Calu3 (cell line): ENCODE measurements at regions not wholly inside any gene's neighbourhood (a gene's known extent, or its start where the extent isn't known, plus 50 kb on each side); places are given as distances from the start of the nearest gene placed in this dataset.

Experiments used
- BruUV-seq: library from RNA; stranded (reverse); fragments of 400-500 nt; replicated peaks from 2 replicates; lab custom pipeline; 2021; lab: Mats Ljungman, UMichigan
- CTCF ChIA-PET: fragments of 300-600 bp; sonication (Branson Sonifier 250); formaldehyde crosslinking; loops from one replicate; lab custom pipeline; 2022; ENCODE audit warnings: antibody characterized with exemption; lab: Charles Lee
- DNase-seq: peaks from one replicate; pipeline ENCODE4 v3.0.0; 2022
- H3K27ac Mint-ChIP-seq: one replicate; pipeline ENCODE4 v1.8.0; 2022; ENCODE audit warnings: mixed read lengths; ENCODE audit not compliant: unreplicated experiment
- H3K27me3 Mint-ChIP-seq: one replicate; pipeline ENCODE4 v1.8.0; 2022; ENCODE audit warnings: mixed read lengths; ENCODE audit not compliant: unreplicated experiment
- H3K36me3 Mint-ChIP-seq: one replicate; pipeline ENCODE4 v1.8.0; 2022; ENCODE audit warnings: mild to moderate bottlenecking, moderate library complexity, mixed read lengths; ENCODE audit not compliant: insufficient read depth, unreplicated experiment
- H3K4me1 Mint-ChIP-seq: one replicate; pipeline ENCODE4 v1.8.0; 2022; ENCODE audit warnings: mild to moderate bottlenecking, low read depth, mixed read lengths; ENCODE audit not compliant: unreplicated experiment
- H3K4me3 Mint-ChIP-seq: one replicate; pipeline ENCODE4 v1.8.0; 2022; ENCODE audit warnings: mild to moderate bottlenecking, low read depth, moderate library complexity, mixed read lengths; ENCODE audit not compliant: unreplicated experiment
- H3K9me3 Mint-ChIP-seq: one replicate; pipeline ENCODE4 v1.8.0; 2022; ENCODE audit warnings: low read depth, mixed read lengths; ENCODE audit not compliant: unreplicated experiment
- CTCF ChIP-seq: fragments of 200-600 bp; IDR thresholded peaks from one replicate; pipeline ENCODE4 v1.8.0; 2022; ENCODE audit warnings: antibody characterized with exemption; ENCODE audit not compliant: unreplicated experiment
- intact Hi-C: fragments of 100-400 bp; cut with micrococcal nuclease; formaldehyde crosslinking; loops from one replicate; pipeline ENCODE4 v1.10.0; 2022; ENCODE audit not compliant: unreplicated experiment

GRCh38 chr5:135191084-135191826, 157.2 kb upstream of the PITX1 start:
- DNase-seq = peak; percentile 93
- Mint-ChIP-seq H3K9me3 (no peaks in the 10 kb centered on the region), H3K4me3 (peak overlapping the region; percentile 74), H3K36me3 (no peaks in the 10 kb centered on the region), H3K4me1 (peaks cover 21% of the 10 kb centered on the region), H3K27me3 (peaks cover 41% of the 10 kb centered on the region), H3K27ac (no peak overlapping the region)
- TF ChIP-seq CTCF = peak; percentile 96
- BruUV-seq = no TSS peak
- intact Hi-C loops = loop anchor here (1.0 to 5.0 kb wide), 3 partner anchors 159 to 274 kb away; partner anchors contain the start of gene PITX1
- CTCF ChIA-PET = interaction anchor here (0.6 to 2.2 kb wide), 6 partner anchors 23 to 342 kb away, joined by 3 to 15 read pairs (median 4); no protein-coding TSS in a partner anchor

- no peaks in the 10 kb centered on the region for H3K9me3 Mint-ChIP-seq
- no TSS peak for BruUV-seq
- CTCF ChIA-PET = interaction anchor here (0.7 to 2.2 kb wide), 6 partner anchors 171 to 341 kb away, joined by 3 to 15 read pairs (median 4); no protein-coding TSS in a partner anchor
- peak overlapping the region; percentile 17 for H3K27ac Mint-ChIP-seq
- no peaks in the 10 kb centered on the region for H3K36me3 Mint-ChIP-seq
- DNase-seq = no peak
- H3K4me3 Mint-ChIP-seq = peak overlapping the region; percentile 74
- peaks cover 21% of the 10 kb centered on the region for H3K4me1 Mint-ChIP-seq
- intact Hi-C loops = loop anchor here (1.0 to 5.0 kb wide), 3 partner anchors 158 to 273 kb away; partner anchors contain the start of gene PITX1
- H3K27me3 Mint-ChIP-seq = peaks cover 34% of the 10 kb centered on the region
- TF ChIP-seq CTCF = no peak
Measured at GRCh38 chr5:135190416-135191083, 156.5 kb upstream of the PITX1 start.

GRCh38 chr5:135189024-135189423, 155.0 kb upstream of the PITX1 start:
- BruUV-seq = no TSS peak
- CTCF ChIA-PET = no interaction called here
- Mint-ChIP-seq H3K4me3 (no peak overlapping the region), H3K4me1 (peaks cover 21% of the 10 kb centered on the region), H3K36me3 (no peaks in the 10 kb centered on the region), H3K27ac (no peak overlapping the region), H3K27me3 (peaks cover 18% of the 10 kb centered on the region), H3K9me3 (no peaks in the 10 kb centered on the region)
- no peak for TF ChIP-seq CTCF
- intact Hi-C loops = loop anchor here (5.0 kb wide), 1 partner anchor 62 kb away; no protein-coding TSS in a partner anchor
- no peak for DNase-seq

GRCh38 chr5:135188233-135188914, 154.3 kb upstream of the PITX1 start:
- peaks cover 21% of the 10 kb centered on the region for H3K4me1 Mint-ChIP-seq
- H3K27me3 Mint-ChIP-seq = peaks cover 12% of the 10 kb centered on the region
- no peaks in the 10 kb centered on the region for H3K9me3 Mint-ChIP-seq
- intact Hi-C loops = loop anchor here (5.0 kb wide), 1 partner anchor 61 kb away; no protein-coding TSS in a partner anchor
- no peak for DNase-seq
- no peaks in the 10 kb centered on the region for H3K36me3 Mint-ChIP-seq
- CTCF ChIA-PET = no interaction called here
- TF ChIP-seq CTCF = no peak
- no TSS peak for BruUV-seq
- H3K27ac Mint-ChIP-seq = no peak overlapping the region
- H3K4me3 Mint-ChIP-seq = no peak overlapping the region
